GM18507 (cell line): ENCODE measurements at regions not wholly inside any gene's neighbourhood (a gene's known extent, or its start where the extent isn't known, plus 50 kb on each side); places are given as distances from the start of the nearest gene placed in this dataset.

Source experiments
- DNase-seq: peaks from one replicate; pipeline ENCODE4 v3.0.0; 2011; ENCODE audit warnings: low read depth; ENCODE audit not compliant: insufficient read length; ENCODE audit errors: extremely low spot score
- FAIRE-seq: peaks from 2 replicates; lab custom pipeline; 2011; peaks lifted over from hg19 to GRCh38; lab: Jason Lieb, UNC

DNA sequence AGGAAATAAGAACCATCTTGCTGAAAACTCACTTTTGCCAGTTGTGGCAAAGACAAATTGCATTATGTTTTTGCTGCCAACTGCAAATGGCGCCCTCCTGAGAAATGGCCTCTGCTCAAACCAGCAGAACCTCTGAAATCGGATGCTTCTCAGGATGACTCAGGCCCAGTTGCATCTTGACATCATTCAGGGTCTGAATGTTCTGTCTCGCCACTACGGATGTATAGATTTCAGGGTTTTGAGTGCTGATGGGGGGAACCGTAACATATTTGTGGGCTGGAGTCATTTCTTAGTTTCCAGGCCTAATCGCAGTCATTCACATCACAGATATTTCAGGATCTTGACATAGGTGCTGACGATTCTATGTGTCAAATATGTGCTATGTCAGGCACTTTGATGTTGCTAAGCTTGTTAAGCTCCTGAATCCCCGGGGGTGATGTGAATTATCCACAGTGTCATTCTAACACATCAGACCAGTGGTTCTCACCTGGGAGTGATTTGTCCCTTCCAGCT is 207.1 kb downstream of the NFATC2 start:
- FAIRE-seq (no peak), DNase-seq (no peak)

DNA sequence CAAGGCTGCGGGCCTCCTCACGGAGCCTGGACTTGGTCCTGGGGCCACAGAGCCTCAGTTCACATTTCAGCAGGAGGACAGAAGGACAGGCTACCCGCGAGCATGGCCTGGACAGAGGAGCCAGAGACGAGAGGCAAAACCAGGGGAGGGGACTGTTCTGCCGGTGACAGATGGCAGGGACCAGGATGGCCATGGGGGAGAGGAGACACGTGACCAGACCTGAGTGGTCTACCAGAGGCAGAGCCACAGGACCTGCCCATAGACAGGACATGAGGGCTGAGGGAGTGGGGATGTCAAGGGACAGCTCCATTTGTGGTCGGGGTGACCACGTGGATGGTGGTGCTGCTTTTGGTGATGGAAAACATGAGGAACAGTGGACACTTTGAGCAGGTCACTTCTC is 207.9 kb downstream of the NFATC2 start:
- DNase-seq (no peak), FAIRE-seq (no peak)

DNA sequence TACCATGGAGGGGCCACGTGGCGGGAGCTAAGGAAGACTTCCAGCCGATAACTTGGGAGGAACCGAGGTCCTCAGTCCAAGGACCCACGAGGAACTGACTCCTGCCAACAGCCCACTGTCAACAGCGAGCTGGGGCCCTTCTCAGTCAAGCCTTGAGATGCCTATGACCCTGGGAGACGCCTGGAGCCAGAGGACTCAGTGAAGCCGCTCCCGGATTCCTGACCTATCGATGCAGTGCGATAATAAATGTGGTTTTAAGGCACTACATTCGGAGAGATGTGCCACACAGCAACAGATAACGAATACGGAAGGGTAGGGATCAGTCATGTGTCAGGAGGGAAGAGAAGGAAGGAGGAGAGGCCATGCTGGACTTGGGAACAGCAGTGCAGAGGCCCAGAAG is 208.5 kb downstream of the NFATC2 start:
- no peak for FAIRE-seq

DNA sequence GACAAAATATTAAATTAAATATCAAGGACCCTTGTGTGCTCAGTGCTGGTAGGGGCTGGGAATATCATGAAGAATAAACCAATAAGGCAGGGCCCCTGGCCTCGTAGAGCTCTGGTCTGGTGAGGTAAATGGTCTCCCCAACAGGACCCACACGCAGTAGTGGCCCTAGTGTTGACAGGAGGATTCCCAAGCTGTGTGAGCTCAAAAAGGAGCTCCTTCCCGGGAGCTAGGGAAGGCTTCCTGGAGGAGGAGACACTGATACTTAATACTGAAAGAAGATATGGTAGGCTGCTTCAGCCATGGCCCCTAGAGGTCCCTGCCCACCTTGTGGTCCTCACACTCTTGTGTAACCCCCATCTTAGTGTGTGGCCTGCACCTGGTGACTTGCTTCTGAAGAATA is 209.1 kb downstream of the NFATC2 start:
- DNase-seq (no peak), FAIRE-seq (no peak)

More for the DNA sequence above, 208.5 kb downstream of the NFATC2 start:
- DNase-seq, result no peak

DNA sequence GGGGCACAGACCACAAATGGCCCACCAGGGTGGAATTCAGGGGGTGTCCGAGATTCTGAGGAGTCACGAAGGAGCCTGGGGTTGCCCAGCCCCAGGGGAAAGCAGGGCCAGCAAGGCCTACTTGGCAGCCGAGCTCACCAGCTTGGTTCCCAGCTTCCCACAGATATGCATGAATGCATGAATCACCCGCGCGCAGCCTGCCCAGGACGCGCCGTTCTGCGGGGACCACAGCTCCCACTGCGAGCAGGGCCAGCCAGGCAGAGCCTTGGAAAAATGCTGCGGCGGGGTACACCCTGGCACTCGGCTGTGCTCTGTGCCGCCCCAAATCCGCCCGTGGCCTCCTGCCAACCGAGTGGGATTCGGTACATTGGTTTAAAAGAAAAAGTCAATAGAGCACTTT is 211.0 kb downstream of the NFATC2 start:
- DNase-seq (no peak), FAIRE-seq (no peak)

DNA sequence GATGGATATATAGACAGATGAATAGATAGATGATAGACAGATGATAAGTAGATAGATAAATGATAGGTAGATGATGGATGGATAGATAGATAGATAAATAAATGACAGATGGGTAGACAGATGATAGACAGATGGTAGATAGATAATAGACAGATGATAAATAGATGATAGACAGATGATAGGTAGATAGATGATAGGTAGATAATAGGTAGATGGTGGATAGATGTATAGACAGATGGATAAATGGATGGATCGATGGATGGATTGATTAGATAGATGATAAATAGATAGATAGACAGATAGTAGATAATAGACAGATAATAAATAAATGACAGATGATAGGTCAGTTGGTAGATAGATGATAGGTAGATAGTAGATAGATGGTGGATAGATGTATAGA is 212.7 kb downstream of the NFATC2 start:
- FAIRE-seq (no peak), DNase-seq (no peak)

DNA sequence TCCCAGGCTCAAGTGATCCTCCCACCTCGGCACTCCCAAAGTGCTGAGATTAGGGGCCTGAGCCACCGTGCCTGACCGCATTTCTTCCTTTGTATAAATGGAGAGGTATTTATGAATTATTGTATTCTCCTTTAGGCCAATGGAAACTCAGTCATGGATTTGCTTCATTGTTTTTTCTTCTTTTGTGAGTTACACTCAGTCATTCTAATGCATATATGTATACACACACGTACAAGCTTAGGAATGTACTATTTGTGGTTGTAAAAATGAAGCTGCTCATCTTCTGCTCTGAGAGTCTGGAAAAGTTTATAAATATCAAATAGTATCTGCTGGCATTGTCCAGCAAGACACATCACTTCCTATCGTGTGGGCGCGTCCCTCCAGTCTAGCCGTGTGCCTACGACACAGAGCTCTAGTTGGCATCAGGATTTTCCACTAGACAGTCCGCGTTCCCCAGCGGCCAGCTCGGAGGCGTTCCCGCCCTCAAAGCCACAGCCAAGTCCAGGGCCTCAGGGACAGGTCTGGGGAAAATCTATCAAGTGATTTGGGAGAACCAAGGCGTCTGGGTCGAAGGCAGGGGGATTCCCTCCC is 215.2 kb downstream of the NFATC2 start:
- DNase-seq (no peak), FAIRE-seq (no peak)

DNA sequence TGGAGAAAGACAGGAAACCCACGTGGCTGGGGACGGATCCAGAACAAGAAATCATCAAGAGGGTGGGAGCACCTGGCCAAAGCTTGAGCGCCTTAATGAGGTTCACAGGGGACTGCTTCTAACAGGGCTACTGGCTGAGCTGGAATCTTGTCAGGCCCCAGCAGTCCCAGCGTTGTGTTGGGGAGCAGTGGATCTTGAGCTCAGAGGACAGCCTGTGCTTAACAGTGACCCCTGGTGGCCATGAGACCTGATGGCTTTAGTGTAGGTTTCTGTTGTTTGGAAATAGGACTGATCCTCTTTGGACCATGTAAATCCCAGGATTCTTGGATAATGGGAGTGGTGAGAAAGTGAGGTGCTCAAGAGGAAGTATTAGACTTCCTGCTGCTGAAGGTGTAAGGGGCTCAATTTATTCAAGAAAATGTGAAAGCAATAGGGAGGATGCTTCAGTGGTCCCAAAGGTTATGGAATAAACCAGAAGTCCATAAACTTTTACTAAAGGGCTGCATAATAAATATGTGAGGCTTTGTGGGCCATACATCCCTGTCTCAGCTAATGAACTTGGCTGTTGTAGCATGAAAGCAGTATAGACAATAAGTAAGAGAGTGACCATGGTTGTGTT is 216.2 kb downstream of the NFATC2 start:
- FAIRE-seq (no peak), DNase-seq (no peak)

DNA sequence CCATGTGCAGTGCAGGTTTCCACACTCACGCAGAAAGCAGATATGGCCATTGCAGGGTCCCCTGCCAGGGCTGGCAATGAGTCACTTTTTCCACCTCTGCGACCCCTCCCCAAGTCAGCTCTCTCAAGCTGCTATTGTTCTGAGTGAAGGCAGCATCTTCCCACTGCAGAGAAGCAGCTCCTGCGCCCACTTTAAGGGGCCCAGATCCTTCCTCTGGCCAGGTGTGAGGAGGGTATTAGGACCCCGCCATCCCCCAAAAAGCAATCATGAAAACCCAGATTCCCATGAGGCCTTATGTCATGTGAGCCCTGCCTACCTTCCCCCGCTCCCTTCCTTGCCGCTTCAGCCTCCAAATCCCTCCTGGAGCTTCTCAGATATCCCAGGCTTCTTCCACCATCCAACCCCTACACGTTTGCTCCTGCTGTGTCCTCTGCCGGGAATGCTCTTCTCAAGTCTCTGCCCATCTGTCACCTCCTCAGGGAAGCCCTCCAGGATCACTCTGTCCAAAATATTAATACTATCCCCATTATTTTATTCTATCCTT is 220.3 kb downstream of the NFATC2 start:
- DNase-seq (no peak), FAIRE-seq (no peak)

DNA sequence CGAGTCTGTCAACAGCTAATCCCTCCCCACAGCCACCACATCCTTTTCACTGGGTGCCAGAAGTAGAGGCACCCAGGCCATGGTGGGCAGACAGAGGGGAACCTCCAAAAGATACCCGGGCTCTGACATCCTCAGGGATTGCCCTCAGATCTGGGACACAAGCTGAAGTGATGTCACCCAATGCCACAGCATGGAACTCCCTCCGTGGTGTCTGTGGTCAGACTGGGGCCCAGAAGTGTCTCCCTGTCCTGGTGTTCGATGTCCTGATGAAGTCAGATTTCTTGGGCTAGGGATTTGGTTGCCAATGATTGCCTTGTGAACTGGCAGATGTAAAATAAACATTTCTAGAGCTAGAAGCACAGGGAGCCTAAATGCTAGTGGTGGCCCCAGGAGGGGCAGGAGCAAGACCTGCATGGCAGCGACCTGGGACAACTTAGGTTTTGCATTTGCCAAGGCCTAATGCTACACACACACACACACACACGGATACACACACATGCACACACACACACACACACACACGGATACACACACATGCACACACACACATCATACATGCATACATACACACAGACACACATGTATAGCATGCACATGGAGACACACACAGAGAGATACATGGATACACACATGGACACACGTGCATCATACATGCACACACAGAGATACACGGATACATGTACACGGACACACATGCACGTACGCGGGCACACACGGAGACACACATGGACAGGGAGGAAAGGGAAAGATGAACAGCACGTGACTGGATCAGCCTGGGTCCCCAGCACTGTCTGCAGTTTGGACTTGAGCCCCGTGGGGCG is 221.0 kb downstream of the NFATC2 start:
- no peak for FAIRE-seq
- DNase-seq, result no peak

DNA sequence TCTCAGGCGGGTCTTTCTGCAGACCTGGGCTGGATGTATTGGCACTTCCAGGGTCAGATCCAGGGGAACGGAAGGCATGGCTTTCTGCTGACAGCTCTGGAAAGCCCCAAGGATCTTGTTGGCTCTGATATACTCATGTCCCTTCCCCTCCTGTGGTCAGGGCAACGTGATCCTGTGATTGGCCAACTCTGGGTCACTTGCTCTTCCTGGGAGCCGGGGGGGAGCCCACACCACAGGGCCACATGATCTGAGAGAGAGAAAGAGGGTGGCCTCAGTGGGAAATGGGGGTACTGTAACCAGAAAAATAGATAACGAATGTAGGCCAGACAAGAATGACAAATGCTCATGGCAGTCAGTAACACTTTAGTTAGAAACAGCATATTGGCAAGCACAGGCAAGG is 223.0 kb downstream of the NFATC2 start:
- DNase-seq (no peak), FAIRE-seq (no peak)

DNA sequence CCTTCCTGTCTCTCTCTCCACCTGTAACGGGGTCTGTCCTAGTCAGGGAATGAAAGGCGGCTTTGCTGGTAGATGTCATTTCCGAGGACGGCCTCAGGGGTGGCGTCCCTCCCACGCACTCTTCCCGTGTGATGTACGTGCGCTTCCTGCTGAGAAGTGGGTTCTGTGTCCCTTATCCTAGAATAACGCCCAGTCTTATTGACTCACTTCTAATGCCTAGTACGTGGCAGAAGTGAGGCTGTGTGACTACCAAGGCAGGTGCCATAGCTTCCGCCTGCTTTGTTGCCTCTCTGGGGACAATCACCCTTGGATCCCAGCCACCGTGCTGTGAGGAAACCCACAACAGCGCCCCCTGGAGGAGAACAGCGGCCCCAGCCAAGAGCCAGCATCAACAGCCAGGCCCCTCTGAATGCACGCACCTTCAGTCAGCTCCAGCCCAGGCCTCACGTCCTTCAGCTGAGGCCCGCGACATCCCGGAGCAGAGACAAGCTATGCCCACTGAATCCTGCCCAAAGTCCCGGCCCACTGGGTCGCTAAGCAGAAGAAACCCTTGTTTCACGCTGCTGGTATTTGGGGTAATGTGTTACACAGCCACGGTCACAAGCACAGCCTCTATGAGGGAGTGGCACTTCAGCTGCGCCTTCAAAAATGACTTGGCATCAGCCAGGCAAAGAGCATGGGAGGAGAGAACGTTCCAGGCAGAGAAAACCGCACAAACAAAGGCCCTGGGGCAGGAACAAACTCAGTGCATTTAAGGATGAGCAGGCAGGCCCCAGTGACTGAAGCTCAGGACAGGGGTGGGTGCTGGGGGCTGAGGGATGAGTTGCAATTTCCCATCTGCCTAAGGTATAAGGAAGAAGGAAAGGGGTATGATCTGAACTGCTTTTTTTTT is 224.2 kb downstream of the NFATC2 start:
- DNase-seq (no peak), FAIRE-seq (no peak)

DNA sequence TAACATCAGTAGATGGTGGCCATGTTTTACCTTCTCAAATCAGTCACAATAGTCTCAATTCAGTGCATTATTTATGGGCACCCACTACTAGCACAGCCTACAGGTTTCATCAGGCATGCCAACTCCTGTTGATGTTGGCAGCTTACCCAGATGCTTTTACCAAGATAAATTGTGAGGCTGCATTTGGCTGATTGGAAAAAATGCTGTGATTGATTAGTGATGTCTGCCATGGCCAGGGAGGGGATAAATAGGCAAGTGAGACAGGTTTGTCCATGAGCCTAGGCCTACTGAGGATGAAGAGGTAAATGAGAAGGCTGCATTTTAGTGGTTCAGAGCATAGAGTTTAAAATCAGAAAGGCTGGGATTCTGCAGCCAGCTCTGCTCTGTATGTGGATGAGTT is 227.1 kb downstream of the NFATC2 start:
- no peak for DNase-seq
- FAIRE-seq, result no peak

DNA sequence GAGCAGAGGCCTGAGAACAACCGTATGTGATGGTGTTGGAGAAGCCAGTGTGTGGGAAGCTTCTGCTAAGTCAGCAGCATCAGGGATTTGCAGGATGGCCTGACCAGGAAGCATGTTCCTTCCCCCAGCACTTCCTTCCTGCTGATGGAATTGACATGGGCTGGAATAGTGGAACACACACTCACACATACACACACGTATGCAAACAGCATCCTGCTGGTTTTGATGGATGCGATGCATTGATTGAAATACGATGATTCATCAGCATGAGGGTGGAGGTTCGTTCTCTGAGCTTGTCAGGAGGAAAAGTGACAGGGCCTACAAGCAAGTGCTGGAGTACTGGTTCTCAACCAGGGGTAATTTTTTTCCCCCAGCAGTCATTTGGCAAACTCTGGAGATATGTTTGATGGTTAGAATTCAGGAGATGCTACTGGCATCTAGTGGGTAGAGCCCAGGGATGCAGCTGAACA is 229.1 kb downstream of the NFATC2 start:
- no peak for FAIRE-seq
- no peak for DNase-seq

DNA sequence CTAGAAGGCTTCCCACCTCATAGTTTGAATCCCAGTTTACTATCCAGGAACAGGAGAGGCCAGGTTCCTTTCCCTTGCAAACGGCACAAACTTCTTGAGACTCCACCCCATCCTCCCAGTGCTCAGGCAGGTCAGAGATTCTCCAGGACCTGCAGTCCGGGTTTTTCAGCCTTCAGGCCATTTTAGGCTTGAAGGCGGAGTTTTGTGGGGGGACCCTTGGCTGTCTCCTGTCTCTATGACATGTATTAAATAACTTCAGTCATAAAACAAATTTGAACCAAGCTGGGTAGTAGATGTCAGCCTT is 230.1 kb downstream of the NFATC2 start:
- FAIRE-seq (no peak), DNase-seq (no peak)

DNA sequence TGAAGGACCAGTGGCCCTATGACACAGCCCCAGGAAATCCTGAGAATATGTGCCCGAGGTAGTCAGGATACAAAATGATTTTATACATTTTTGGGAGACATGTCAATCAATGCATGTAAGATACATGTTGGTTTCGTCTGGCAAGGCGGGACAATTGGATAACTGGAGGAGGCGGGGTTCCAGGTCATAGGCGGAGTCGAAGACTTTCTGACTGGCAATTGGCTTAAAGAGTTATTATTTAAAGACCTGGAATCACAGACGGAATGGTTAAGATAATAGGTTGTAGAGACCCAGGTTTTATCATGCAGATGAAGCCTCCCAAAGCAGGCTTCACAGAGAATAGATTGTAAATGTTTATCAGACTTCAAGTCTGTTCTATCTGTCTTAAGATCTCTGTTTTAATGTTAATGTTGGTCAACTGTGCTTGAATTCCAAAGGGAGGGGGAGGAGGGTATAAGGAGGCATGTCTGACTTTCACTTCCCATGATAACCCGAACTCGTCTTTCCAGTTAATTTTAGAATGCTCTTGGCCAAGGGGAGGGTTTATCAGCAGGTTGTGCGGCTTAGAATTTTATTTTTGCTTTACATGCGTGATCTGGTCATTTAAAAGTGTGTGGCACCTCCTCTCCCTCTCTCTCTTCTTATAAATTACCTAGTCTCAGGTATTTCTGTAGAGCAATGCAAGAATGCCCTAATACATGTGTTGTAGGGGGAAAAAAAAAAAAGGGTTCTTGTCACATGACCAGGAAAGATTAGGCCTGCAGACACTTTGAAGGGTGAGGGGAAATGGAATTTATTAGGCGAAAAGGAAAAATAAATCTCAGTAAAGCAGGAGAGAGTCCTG is 230.7 kb downstream of the NFATC2 start:
- FAIRE-seq (no peak), DNase-seq (no peak)

DNA sequence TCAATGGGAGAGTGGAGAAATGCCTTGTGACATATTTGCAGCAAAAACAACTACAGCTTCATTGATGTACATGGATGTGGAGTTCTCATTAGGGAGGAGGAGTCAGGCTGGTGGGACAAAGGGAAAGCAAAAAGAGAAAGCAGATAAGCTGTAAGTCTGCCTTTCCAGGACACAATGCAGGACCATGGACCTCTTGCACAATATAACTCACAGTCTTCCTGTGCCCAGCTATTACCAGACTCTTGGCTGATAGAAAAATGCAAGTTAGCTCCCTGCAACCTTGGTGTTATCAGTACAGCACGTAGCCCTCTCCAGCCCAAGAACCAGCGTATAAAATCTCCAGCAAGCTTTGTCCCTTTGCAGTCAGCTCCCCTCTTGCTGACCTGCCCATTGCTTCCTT is 232.3 kb downstream of the NFATC2 start:
- no peak for FAIRE-seq

DNA sequence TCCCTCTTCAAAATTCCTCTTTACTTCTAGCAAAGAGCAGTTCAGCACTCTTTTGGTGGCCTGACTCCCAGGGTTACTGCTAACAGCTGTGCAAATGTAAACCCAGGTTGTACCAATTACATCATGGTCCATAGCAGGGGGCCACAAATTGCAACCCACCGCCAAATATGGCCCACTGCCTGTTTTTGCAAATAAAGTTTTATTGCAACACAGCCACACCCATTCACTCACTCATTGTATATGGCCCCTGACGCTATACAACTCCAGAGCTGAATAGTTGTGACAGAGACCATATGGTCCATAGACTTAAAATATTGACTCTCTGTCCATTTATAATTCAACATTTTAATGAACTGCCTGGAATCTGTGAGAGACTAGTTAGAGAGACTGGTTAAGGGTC is 233.4 kb downstream of the NFATC2 start:
- FAIRE-seq (no peak), DNase-seq (no peak)

More for the DNA sequence above, 232.3 kb downstream of the NFATC2 start:
- DNase-seq, result no peak
